Endodermal cell (in vitro differentiated cells): ENCODE measurements at regions not wholly inside any gene's neighbourhood (a gene's known extent, or its start where the extent isn't known, plus 50 kb on each side); places are given as distances from the start of the nearest gene placed in this dataset.

Experiments used
- DNase-seq: peaks from one replicate; pipeline ENCODE4 v3.0.0-alpha.2; 2017
- H3K27ac ChIP-seq: 2 replicates; pipeline ENCODE4 v1.5.1; 2013; ENCODE audit warnings: mild to moderate bottlenecking, low read depth, low read length, moderate library complexity
- H3K27me3 ChIP-seq: 2 replicates; pipeline ENCODE4 v1.6.1; 2013; ENCODE audit warnings: mild to moderate bottlenecking, low read length, moderate library complexity; ENCODE audit not compliant: insufficient read depth, control insufficient read depth, poor library complexity, severe bottlenecking
- H3K36me3 ChIP-seq: 2 replicates; pipeline ENCODE4 v1.7.0; 2013; ENCODE audit warnings: mild to moderate bottlenecking, low read length, moderate library complexity; ENCODE audit not compliant: control insufficient read depth, insufficient read depth
- H3K4me1 ChIP-seq: one replicate; pipeline ENCODE4 v1.7.0; 2013; ENCODE audit warnings: low read length; ENCODE audit not compliant: control insufficient read depth, insufficient read depth
- H3K4me3 ChIP-seq: 2 replicates; pipeline ENCODE4 v1.5.1; 2013; ENCODE audit warnings: mild to moderate bottlenecking, low read length, moderate library complexity
- H3K9ac ChIP-seq: 2 replicates; pipeline ENCODE4 v1.6.1; 2013; ENCODE audit warnings: mild to moderate bottlenecking, low read length, moderate library complexity; ENCODE audit not compliant: poor library complexity, severe bottlenecking; ENCODE audit errors: extremely low read depth
- H3K9me3 ChIP-seq: 2 replicates; pipeline ENCODE4 v1.6.1; 2013; ENCODE audit warnings: mild to moderate bottlenecking, low read length, moderate library complexity; ENCODE audit not compliant: control insufficient read depth
- H3K27ac Mint-ChIP-seq: 2 replicates; pipeline ENCODE4 v1.8.0; 2020; ENCODE audit warnings: mixed read lengths
- H3K27me3 Mint-ChIP-seq: 2 replicates; pipeline ENCODE4 v1.8.0; 2021; ENCODE audit warnings: mild to moderate bottlenecking, mixed read lengths; ENCODE audit not compliant: insufficient read depth
- H3K36me3 Mint-ChIP-seq: 2 replicates; pipeline ENCODE4 v1.8.0; 2020; ENCODE audit warnings: low read depth, mixed read lengths
- H3K4me1 Mint-ChIP-seq: 2 replicates; pipeline ENCODE4 v1.8.0; 2020; ENCODE audit warnings: mixed read lengths
- H3K4me3 Mint-ChIP-seq: 2 replicates; pipeline ENCODE4 v1.8.0; 2020; ENCODE audit warnings: mild to moderate bottlenecking, moderate library complexity, mixed read lengths
- H3K9me3 Mint-ChIP-seq: 2 replicates; pipeline ENCODE4 v1.8.0; 2020; ENCODE audit warnings: mild to moderate bottlenecking, mixed read lengths
- WGBS, 2 experiments: methylation state at CpG; one replicate each; pipeline versions ENCODE4 v1.1.5 to v1.1.7; 2013; ENCODE audit warnings: missing lambda C conversion rate in 2 of 2, mixed read lengths in 1 of 2; ENCODE audit not compliant: insufficient coverage in 1 of 2, insufficient read length in 1 of 2; 5-methylcytosine and 5-hydroxymethylcytosine counted together
- TF ChIP-seq, protein P1 (sequence below): fragments of 200-600 bp; sonication (generic); conservative IDR thresholded peaks from 2 replicates; pipeline ENCODE4 v1.5.0; 2021; ENCODE audit warnings: antibody characterized with exemption, mild to moderate bottlenecking

DNA sequence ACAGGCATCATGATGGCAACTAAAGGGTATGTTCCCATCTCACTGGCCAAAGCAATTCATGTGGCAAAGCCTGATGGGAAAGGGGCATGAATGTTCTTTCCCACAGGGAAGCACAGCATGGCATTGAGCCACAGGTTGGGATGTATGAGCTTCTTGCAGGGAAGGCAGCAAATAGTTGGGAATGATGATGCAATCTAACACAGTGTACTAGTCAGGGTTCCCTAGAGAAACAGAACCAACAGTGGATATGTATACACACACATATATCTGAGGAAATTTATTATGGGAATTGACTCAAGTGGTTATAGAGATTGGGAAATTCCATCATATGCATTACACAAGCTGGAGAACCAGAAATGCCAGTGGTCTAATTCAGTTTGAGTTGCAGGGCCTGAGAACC is 253.6 kb upstream of the NPVF start:
- Histone ChIP-seq H3K4me1 (no peaks in the 10 kb centered on the region), H3K27me3 (no peaks in the 10 kb centered on the region), H3K9ac (no peak overlapping the region), H3K36me3 (no peaks in the 10 kb centered on the region), H3K27ac (no peak overlapping the region), H3K4me3 (no peak overlapping the region), H3K9me3 (no peaks in the 10 kb centered on the region)
- no peak overlapping the region for H3K4me3 Mint-ChIP-seq
- no peaks in the 10 kb centered on the region for H3K9me3 Mint-ChIP-seq
- no peaks in the 10 kb centered on the region for H3K4me1 Mint-ChIP-seq
- no peaks in the 10 kb centered on the region for H3K27me3 Mint-ChIP-seq
- H3K36me3 Mint-ChIP-seq, result no peaks in the 10 kb centered on the region
- no peak for DNase-seq
- TF ChIP-seq, protein P1, sequence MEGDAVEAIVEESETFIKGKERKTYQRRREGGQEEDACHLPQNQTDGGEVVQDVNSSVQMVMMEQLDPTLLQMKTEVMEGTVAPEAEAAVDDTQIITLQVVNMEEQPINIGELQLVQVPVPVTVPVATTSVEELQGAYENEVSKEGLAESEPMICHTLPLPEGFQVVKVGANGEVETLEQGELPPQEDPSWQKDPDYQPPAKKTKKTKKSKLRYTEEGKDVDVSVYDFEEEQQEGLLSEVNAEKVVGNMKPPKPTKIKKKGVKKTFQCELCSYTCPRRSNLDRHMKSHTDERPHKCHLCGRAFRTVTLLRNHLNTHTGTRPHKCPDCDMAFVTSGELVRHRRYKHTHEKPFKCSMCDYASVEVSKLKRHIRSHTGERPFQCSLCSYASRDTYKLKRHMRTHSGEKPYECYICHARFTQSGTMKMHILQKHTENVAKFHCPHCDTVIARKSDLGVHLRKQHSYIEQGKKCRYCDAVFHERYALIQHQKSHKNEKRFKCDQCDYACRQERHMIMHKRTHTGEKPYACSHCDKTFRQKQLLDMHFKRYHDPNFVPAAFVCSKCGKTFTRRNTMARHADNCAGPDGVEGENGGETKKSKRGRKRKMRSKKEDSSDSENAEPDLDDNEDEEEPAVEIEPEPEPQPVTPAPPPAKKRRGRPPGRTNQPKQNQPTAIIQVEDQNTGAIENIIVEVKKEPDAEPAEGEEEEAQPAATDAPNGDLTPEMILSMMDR, result no peak
- H3K27ac Mint-ChIP-seq, result no peak overlapping the region

DNA sequence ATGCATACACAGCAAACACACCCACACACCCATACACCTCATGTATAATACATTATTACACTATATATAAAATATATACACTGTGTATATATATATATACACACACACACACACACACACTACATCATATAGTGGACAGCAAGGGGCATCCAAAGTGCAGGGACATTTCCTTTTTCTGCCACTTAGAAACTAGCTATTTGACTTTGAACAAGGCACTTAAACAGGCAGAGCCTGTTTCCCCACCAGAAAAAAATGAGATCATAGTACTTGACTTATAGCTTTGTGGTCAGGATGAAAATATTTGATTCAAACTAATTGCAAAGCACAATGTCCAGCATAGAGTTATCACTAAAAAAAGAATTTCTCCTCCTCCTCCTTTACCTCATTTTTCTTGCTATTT is 254.3 kb upstream of the NPVF start:
- Histone ChIP-seq H3K27ac (no peak overlapping the region), H3K4me1 (no peaks in the 10 kb centered on the region), H3K36me3 (no peaks in the 10 kb centered on the region), H3K9me3 (no peaks in the 10 kb centered on the region), H3K27me3 (no peaks in the 10 kb centered on the region), H3K4me3 (no peak overlapping the region), H3K9ac (no peak overlapping the region)
- Mint-ChIP-seq H3K4me3 (no peak overlapping the region), H3K27ac (no peak overlapping the region), H3K27me3 (no peaks in the 10 kb centered on the region), H3K9me3 (no peaks in the 10 kb centered on the region), H3K4me1 (no peaks in the 10 kb centered on the region), H3K36me3 (no peaks in the 10 kb centered on the region)
- TF ChIP-seq, protein P1, result no peak
- DNase-seq, result no peak

DNA sequence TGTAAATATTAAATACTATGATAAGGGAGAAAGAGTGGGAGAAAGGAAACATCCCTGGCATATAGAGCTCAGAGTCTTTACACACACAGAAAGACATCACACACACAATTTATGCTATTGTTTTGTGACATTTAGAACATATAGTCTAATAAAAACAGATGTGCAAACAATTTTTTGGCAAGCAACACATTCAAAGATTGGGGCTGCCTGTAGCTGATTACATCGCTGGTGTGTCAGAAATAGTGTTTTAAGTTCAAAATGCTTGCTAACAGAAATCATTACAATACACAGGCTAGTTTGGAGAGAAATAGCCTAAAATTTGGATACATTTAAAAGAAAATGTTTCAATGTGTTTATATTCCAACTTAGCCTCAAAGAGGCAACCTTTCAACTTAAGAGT is 256.7 kb upstream of the NPVF start:
- Histone ChIP-seq H3K4me1 (no peaks in the 10 kb centered on the region), H3K27ac (no peak overlapping the region), H3K27me3 (no peaks in the 10 kb centered on the region), H3K36me3 (no peaks in the 10 kb centered on the region), H3K9ac (no peak overlapping the region), H3K9me3 (peaks cover 11% of the 10 kb centered on the region), H3K4me3 (no peak overlapping the region)
- Mint-ChIP-seq H3K9me3 (no peaks in the 10 kb centered on the region), H3K36me3 (no peaks in the 10 kb centered on the region), H3K27ac (no peak overlapping the region), H3K4me1 (no peaks in the 10 kb centered on the region), H3K4me3 (no peak overlapping the region), H3K27me3 (no peaks in the 10 kb centered on the region)
- no peak for DNase-seq
- WGBS, 2 experiments, result 100% methylated on average over 1 of the region's 1 CpG; no CpG with 5 or more reads in 1 of the 2 experiments
- TF ChIP-seq, protein P1, result no peak
